ENCODE measurements at regions not wholly inside any gene's neighbourhood (a gene's known extent, or its start where the extent isn't known, plus 50 kb on each side); places are given as distances from the start of the nearest gene placed in this dataset.

- TF ChIP-seq POLR2A (IDR thresholded peaks at IDR 0.05; ENCODE audit: low read depth, low read length): no peak
- no peak for TF ChIP-seq POLR2AphosphoS5 (IDR thresholded peaks at IDR 0.05; ENCODE audit: low read depth, low read length)
- TF ChIP-seq TAF1 (IDR thresholded peaks at IDR 0.05; ENCODE audit: low read depth, low read length): no peak
- no peak for TF ChIP-seq POU2F2 (IDR thresholded peaks at IDR 0.05; ENCODE audit: low read depth, low read length)
Measured at GRCh38 chr6:4302524-4302923, 167.1 kb upstream of the ECI2 start.

Measured in GM12891 (cell line).